Osteocyte (in vitro differentiated cells): ENCODE measurements at regions not wholly inside any gene's neighbourhood (a gene's known extent, or its start where the extent isn't known, plus 50 kb on each side); places are given as distances from the start of the nearest gene placed in this dataset.

Experiments used
- DNase-seq: peaks from one replicate; pipeline ENCODE4 v3.0.0; 2021; ENCODE audit warnings: mixed read lengths; ENCODE audit not compliant: unreplicated experiment; ENCODE audit errors: extremely low spot score
- H3K27ac Mint-ChIP-seq: one replicate; pipeline ENCODE4 v1.8.0; 2021; ENCODE audit warnings: mild to moderate bottlenecking, mixed read lengths; ENCODE audit not compliant: unreplicated experiment
- H3K27me3 Mint-ChIP-seq: one replicate; pipeline ENCODE4 v1.8.0; 2021; ENCODE audit warnings: mixed read lengths; ENCODE audit not compliant: unreplicated experiment
- H3K36me3 Mint-ChIP-seq: one replicate; pipeline ENCODE4 v1.8.0; 2021; ENCODE audit warnings: mixed read lengths; ENCODE audit not compliant: unreplicated experiment
- H3K4me1 Mint-ChIP-seq: one replicate; pipeline ENCODE4 v1.8.0; 2021; ENCODE audit warnings: mixed read lengths; ENCODE audit not compliant: unreplicated experiment
- H3K4me3 Mint-ChIP-seq: one replicate; pipeline ENCODE4 v1.8.0; 2021; ENCODE audit warnings: mild to moderate bottlenecking, moderate library complexity, mixed read lengths; ENCODE audit not compliant: unreplicated experiment
- H3K9me3 Mint-ChIP-seq: one replicate; pipeline ENCODE4 v1.8.0; 2021; ENCODE audit warnings: mixed read lengths; ENCODE audit not compliant: unreplicated experiment
- CTCF ChIP-seq: fragments of 200-600 bp; sonication (generic); IDR thresholded peaks from 2 replicates; pipeline ENCODE4 v1.5.0; 2021; ENCODE audit warnings: antibody characterized with exemption, mild to moderate bottlenecking, moderate library complexity

- H3K4me1 Mint-ChIP-seq = peaks cover 9% of the 10 kb centered on the region
- no peak overlapping the region for H3K27ac Mint-ChIP-seq
- H3K36me3 Mint-ChIP-seq = no peaks in the 10 kb centered on the region
- TF ChIP-seq CTCF = no peak
- H3K9me3 Mint-ChIP-seq = no peaks in the 10 kb centered on the region
- H3K27me3 Mint-ChIP-seq = no peaks in the 10 kb centered on the region
- DNase-seq = no peak
- no peak overlapping the region for H3K4me3 Mint-ChIP-seq
These were observed 253.5 kb upstream of the ZPLD1 start for GRCh38 chr3:102181175-102181920.

DNA sequence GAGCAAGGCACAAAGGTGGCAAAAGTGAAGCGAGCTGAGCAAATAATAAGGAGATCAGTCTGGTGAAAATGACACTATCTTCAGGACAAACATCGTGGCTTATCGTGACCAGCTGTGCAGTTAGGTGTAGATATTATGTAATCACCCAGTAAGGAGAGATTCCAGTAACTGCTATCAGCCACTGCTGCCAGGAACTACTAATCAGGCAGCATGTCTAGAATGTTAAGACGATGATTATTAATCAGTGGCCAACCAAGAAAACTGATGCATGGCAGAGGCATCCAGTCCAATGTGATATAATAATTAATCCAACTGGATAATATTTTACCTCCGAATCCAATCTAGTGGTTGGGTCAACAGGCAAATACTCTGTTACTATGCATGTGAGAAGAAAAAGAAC, 252.7 kb upstream of the ZPLD1 start:
- Mint-ChIP-seq H3K4me1 (peaks cover 8% of the 10 kb centered on the region), H3K27me3 (no peaks in the 10 kb centered on the region), H3K27ac (no peak overlapping the region), H3K4me3 (no peak overlapping the region), H3K36me3 (no peaks in the 10 kb centered on the region), H3K9me3 (no peaks in the 10 kb centered on the region)
- TF ChIP-seq CTCF = no peak
- DNase-seq = no peak

DNA sequence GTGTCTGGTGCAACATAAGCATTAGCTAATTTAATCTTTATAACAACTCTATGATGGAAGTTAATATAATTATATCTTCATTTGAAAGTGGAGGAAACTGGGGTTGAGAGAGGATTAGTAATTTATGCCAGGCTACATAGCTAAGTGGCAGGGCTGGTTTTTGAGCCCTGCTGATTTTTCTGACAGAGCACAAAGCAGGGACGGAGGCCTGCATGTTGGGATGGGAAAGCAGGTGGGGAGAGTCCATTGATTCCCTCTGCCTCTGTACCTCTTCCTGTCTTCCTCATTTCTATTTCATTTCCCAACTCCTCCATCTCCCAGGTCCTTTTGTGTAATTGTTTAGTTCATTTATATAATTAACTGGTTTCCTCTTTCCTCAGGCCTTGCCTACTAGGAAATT, 251.6 kb upstream of the ZPLD1 start:
- no peak for DNase-seq
- H3K4me1 Mint-ChIP-seq = peaks cover 8% of the 10 kb centered on the region
- no peaks in the 10 kb centered on the region for H3K36me3 Mint-ChIP-seq
- no peaks in the 10 kb centered on the region for H3K27me3 Mint-ChIP-seq
- no peak overlapping the region for H3K4me3 Mint-ChIP-seq
- no peak overlapping the region for H3K27ac Mint-ChIP-seq
- no peak for TF ChIP-seq CTCF
- H3K9me3 Mint-ChIP-seq = no peaks in the 10 kb centered on the region

- Mint-ChIP-seq H3K9me3 (no peaks in the 10 kb centered on the region), H3K27me3 (no peaks in the 10 kb centered on the region), H3K4me3 (no peak overlapping the region), H3K27ac (no peak overlapping the region), H3K36me3 (no peaks in the 10 kb centered on the region), H3K4me1 (peaks cover 6% of the 10 kb centered on the region)
- no peak for TF ChIP-seq CTCF
- no peak for DNase-seq
These were observed 251.2 kb upstream of the ZPLD1 start for GRCh38 chr3:102183623-102184022.

DNA sequence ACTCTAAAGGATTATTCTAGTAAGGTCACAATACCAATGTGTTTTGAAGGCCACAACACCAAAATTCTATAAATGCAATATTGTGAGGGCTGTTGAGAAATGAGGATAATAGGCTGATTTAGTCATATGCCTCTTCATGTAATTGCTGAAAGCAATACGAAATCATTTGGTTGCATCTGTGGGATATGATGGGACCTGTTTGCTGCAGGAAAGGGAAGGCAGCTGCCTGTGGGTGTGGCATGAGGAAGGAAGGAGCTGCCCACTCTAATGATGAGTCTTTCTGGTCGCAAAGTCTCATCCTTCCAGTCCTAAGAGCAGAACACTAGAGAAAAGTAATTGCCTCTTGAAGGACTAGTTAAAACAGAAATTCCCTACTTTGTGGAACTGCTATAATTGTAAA, 245.3 kb upstream of the ZPLD1 start:
- TF ChIP-seq CTCF = no peak
- Mint-ChIP-seq H3K9me3 (no peaks in the 10 kb centered on the region), H3K4me3 (no peak overlapping the region), H3K36me3 (no peaks in the 10 kb centered on the region), H3K4me1 (no peaks in the 10 kb centered on the region), H3K27ac (no peak overlapping the region), H3K27me3 (no peaks in the 10 kb centered on the region)
- no peak for DNase-seq
